ENCODE measurements at regions not wholly inside any gene's neighbourhood (a gene's known extent, or its start where the extent isn't known, plus 50 kb on each side); places are given as distances from the start of the nearest gene placed in this dataset.
"Not testable (repeated sequence)": the region's sequence is repeated elsewhere in the genome, so short reads cannot be mapped to it uniquely, and the experiment has no call there.

GRCh38 chr1:144140243-144140642 lies 168.5 kb upstream of the FAM72C start:
- not testable (repeated sequence) for DNase-seq (ENCODE audit: low read depth, low spot score)

GRCh38 chr1:144105006-144105405 lies 133.2 kb upstream of the FAM72C start:
- DNase-seq (ENCODE audit: low read depth, low spot score), result not testable (repeated sequence)

- DNase-seq (ENCODE audit: low read depth, low spot score), result peak; percentile 24
Measured at GRCh38 chr1:144104000-144104677, 132.4 kb upstream of the FAM72C start.

- DNase-seq (ENCODE audit: low read depth, low spot score), result not testable (repeated sequence)
Measured at GRCh38 chr1:144103156-144103880, 131.5 kb upstream of the FAM72C start.

GRCh38 chr1:144102046-144102745 lies 130.4 kb upstream of the FAM72C start:
- not testable (repeated sequence) for DNase-seq (ENCODE audit: low read depth, low spot score)

- no peak for DNase-seq (ENCODE audit: low read depth, low spot score)
Measured at GRCh38 chr1:144101397-144102045, 129.7 kb upstream of the FAM72C start.

- not testable (repeated sequence) for DNase-seq (ENCODE audit: low read depth, low spot score)
Measured at GRCh38 chr1:144077167-144077841, 105.5 kb upstream of the FAM72C start.

GRCh38 chr1:144076646-144077045 lies 104.9 kb upstream of the FAM72C start:
- DNase-seq (ENCODE audit: low read depth, low spot score), result not testable (repeated sequence)

- not testable (repeated sequence) for DNase-seq (ENCODE audit: low read depth, low spot score)
Measured at GRCh38 chr1:144070394-144071053, 98.7 kb upstream of the FAM72C start.

- DNase-seq (ENCODE audit: low read depth, low spot score), result not testable (repeated sequence)
Measured at GRCh38 chr1:144067042-144067441, 95.3 kb upstream of the FAM72C start.

GRCh38 chr1:144066071-144066813 lies 94.5 kb upstream of the FAM72C start:
- not testable (repeated sequence) for DNase-seq (ENCODE audit: low read depth, low spot score)

- not testable (repeated sequence) for DNase-seq (ENCODE audit: low read depth, low spot score)
Measured at GRCh38 chr1:144065299-144066060, 93.7 kb upstream of the FAM72C start.

- not testable (repeated sequence) for DNase-seq (ENCODE audit: low read depth, low spot score)
Measured at GRCh38 chr1:144049365-144049764, 77.6 kb upstream of the FAM72C start.

GRCh38 chr1:144046645-144047044 lies 74.9 kb upstream of the FAM72C start:
- not testable (repeated sequence) for DNase-seq (ENCODE audit: low read depth, low spot score)

GRCh38 chr1:144045751-144046546 lies 74.2 kb upstream of the FAM72C start:
- not testable (repeated sequence) for DNase-seq (ENCODE audit: low read depth, low spot score)

GRCh38 chr1:144042251-144042650 lies 70.5 kb upstream of the FAM72C start:
- not testable (repeated sequence) for DNase-seq (ENCODE audit: low read depth, low spot score)

- DNase-seq (ENCODE audit: low read depth, low spot score), result not testable (repeated sequence)
Measured at GRCh38 chr1:144040293-144040692, 68.5 kb upstream of the FAM72C start.

GRCh38 chr1:144034045-144034444 lies 62.3 kb upstream of the FAM72C start:
- not testable (repeated sequence) for DNase-seq (ENCODE audit: low read depth, low spot score)
